PC-9 (cell line): ENCODE measurements at regions not wholly inside any gene's neighbourhood (a gene's known extent, or its start where the extent isn't known, plus 50 kb on each side); places are given as distances from the start of the nearest gene placed in this dataset.

Source experiments
- EZH2 ChIP-seq: fragments of 200-600 bp; sonication (generic); IDR thresholded peaks from 2 replicates; pipeline ENCODE4 v1.8.0; 2017; ENCODE audit warnings: antibody characterized with exemption, low read depth
- TF ChIP-seq, protein P1 (sequence below): fragments of 200-600 bp; sonication (generic); conservative IDR thresholded peaks from 2 replicates; pipeline ENCODE4 v1.6.1; 2017; ENCODE audit warnings: mixed run types, antibody characterized with exemption, mild to moderate bottlenecking, moderate library complexity

DNA sequence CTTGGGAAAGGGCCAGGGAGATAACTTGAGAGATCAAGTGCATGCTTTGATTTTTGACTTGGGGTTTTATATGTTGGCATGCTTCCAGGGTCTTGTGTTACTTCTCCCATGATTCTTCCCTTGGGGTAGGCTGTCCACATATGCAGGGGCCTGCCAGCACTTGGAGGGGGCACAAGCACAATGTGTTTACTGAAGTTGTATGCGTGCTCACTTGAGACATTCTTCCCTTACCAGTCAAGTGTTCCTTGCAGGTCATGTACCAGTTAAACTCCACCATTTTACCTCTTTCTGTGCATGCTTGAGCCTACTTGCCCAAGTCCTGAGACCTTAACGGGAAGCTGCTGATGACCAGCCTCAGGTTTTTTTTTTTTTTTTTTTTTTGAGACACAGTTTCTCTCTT, 1880.5 kb downstream of the ARAP2 start:
- TF ChIP-seq, protein P1, sequence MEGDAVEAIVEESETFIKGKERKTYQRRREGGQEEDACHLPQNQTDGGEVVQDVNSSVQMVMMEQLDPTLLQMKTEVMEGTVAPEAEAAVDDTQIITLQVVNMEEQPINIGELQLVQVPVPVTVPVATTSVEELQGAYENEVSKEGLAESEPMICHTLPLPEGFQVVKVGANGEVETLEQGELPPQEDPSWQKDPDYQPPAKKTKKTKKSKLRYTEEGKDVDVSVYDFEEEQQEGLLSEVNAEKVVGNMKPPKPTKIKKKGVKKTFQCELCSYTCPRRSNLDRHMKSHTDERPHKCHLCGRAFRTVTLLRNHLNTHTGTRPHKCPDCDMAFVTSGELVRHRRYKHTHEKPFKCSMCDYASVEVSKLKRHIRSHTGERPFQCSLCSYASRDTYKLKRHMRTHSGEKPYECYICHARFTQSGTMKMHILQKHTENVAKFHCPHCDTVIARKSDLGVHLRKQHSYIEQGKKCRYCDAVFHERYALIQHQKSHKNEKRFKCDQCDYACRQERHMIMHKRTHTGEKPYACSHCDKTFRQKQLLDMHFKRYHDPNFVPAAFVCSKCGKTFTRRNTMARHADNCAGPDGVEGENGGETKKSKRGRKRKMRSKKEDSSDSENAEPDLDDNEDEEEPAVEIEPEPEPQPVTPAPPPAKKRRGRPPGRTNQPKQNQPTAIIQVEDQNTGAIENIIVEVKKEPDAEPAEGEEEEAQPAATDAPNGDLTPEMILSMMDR, result no peak
- TF ChIP-seq EZH2, result no peak
